Astrocyte of the cerebellum (primary cell): ENCODE measurements at regions not wholly inside any gene's neighbourhood (a gene's known extent, or its start where the extent isn't known, plus 50 kb on each side); places are given as distances from the start of the nearest gene placed in this dataset.
"Not testable (repeated sequence)": the region's sequence is repeated elsewhere in the genome, so short reads cannot be mapped to it uniquely, and the experiment has no call there.

ENCODE experiments used
- DNase-seq: peaks from one replicate; pipeline ENCODE4 v3.0.0-alpha.2; 2011; ENCODE audit warnings: low read depth
- H3K4me3 ChIP-seq: 2 replicates; pipeline ENCODE4 v1.5.1; 2011; ENCODE audit warnings: mild to moderate bottlenecking, low read depth, low read length, moderate library complexity
- in situ Hi-C: cut with HindIII; loops from 2 replicates; pipeline ENCODE4 v1.10.0; 2017; ENCODE audit warnings: low sequenced_read_pairs
- TF ChIP-seq, protein P1 (sequence below): IDR thresholded peaks from 2 replicates; pipeline ENCODE4 v1.5.1; 2012; ENCODE audit warnings: low read length, low read depth, moderate library complexity, mild to moderate bottlenecking; ENCODE audit errors: missing control alignments

DNA sequence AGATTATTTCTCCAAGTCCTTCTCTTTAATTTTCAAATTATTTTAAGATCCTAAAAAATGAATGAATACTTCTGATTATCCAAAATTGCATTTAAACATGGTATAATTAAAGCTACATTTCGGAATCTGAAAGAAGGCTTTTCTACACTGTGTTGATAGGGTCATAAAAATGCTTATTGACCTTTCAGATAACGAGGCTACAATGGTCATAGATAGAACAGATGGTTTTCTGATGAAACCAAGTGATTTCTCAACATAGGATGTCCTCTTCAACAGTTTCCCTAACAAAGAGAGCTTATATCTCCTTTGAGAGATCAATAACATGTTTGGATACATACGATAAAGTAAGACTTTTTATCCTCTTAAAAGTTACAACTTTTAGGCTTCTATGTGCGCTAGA, 201.1 kb downstream of the PTH2R start:
- no peak overlapping the region for H3K4me3 ChIP-seq
- TF ChIP-seq, protein P1, sequence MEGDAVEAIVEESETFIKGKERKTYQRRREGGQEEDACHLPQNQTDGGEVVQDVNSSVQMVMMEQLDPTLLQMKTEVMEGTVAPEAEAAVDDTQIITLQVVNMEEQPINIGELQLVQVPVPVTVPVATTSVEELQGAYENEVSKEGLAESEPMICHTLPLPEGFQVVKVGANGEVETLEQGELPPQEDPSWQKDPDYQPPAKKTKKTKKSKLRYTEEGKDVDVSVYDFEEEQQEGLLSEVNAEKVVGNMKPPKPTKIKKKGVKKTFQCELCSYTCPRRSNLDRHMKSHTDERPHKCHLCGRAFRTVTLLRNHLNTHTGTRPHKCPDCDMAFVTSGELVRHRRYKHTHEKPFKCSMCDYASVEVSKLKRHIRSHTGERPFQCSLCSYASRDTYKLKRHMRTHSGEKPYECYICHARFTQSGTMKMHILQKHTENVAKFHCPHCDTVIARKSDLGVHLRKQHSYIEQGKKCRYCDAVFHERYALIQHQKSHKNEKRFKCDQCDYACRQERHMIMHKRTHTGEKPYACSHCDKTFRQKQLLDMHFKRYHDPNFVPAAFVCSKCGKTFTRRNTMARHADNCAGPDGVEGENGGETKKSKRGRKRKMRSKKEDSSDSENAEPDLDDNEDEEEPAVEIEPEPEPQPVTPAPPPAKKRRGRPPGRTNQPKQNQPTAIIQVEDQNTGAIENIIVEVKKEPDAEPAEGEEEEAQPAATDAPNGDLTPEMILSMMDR: no peak
- in situ Hi-C loops: no loop called here
- no peak for DNase-seq

DNA sequence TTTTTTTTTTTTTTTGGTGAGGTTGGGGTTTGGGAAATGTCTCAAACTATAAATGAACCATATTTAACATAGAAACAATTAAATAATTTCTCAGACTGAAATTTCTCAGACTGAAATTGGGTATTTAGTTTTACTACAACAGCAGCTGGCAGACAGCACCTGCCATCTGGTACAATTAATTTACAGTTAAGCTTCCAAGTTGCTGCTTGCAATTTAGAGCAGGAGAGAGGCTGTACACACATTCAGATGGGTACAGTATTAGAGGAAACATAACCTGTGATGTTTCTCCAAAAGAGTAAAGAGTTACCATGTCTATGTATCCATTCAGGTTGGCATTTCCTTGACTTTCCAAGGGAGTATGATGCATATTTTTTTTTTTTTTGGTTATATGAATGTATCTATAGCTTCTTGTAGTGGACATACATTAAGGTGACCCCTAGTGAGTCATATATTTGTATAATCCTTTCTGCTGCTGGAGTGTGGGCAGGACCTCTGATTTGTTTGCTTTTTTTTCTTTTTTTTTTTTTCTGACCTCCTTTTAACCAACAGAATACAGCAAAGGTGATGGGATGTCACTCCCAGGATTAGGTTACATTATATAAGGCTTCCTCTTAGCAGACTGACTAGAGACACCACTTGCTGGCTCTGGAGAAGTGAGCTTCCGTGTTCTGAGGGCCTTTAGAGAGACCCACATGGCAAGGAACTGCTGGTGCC, 201.7 kb downstream of the PTH2R start:
- no peak for DNase-seq
- in situ Hi-C loops: no loop called here

DNA sequence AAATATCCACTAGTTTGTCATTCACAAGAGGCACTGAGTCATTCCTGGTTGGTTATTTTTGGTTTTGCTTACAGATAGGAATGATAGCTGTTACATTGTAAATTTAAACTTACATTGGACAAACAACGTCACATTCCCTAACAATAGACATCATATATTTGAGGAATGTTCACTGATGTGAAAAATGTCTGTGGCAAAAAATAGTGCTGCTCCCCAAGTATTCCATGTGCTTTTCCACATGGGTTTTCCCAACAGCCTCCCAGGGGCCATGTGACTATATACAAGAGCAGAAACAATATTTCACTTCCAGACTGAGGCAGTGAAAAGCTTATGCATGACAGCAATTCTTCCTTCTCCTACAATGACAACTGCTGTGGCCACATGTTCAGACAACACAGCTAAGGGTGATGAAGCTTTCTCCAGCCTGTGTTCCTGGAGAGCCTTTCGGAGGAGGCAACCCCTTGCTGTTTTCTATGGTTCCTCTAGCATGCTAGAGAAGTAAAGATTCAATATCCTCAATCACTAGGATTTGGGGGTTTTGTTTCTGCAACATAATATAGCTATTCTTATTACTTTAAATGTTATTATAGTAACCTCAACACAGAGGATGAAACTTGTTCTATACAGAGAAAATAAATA, 202.7 kb downstream of the PTH2R start:
- TF ChIP-seq, protein P1: no peak
- no peak for DNase-seq
- no peak overlapping the region for H3K4me3 ChIP-seq
- in situ Hi-C loops: no loop called here

More for the DNA sequence above, 201.7 kb downstream of the PTH2R start:
- H3K4me3 ChIP-seq: no peak overlapping the region
- TF ChIP-seq, protein P1: no peak

DNA sequence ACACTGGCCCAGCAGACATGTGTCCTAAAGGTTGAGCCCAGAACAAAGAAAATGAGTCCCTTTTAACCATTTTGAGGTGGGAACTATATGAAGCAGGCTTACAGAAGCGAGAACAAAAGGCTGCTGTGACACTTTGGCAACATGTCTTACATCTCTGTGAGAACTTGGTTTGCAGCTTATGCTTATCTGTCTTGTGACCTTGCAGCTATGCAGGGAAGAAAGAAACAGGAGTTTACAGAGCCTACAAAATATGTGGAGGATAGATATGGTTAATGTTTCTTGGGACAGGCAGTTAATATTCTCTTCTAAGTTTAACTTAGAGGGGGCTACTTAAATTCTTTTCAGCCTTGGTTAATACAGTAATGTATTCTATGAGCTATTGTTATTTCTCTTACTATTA, 209.1 kb downstream of the PTH2R start:
- DNase-seq, H3K4me3 ChIP-seq, in situ Hi-C loops: not testable (repeated sequence)

DNA sequence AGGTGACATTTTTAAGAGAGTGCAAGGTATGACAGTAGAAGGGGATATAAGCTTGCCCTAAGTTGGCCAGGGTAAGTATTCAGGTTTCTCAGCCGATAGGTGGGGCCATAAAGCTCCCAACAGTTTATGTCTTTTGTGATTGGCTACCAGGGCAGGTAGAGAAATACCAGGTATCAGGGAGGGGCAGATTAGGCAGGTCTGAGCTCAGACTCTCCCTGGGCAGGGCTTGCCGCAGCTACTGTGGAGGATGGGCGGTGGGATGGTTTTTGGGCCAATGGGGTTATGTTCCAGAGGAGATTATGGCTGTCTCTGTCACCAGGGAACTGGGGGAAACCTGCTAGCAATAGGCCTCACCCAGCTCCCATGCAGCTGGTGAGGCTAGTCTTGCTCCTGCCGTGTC, 211.6 kb downstream of the PTH2R start:
- in situ Hi-C loops: no loop called here
- TF ChIP-seq, protein P1: no peak

DNA sequence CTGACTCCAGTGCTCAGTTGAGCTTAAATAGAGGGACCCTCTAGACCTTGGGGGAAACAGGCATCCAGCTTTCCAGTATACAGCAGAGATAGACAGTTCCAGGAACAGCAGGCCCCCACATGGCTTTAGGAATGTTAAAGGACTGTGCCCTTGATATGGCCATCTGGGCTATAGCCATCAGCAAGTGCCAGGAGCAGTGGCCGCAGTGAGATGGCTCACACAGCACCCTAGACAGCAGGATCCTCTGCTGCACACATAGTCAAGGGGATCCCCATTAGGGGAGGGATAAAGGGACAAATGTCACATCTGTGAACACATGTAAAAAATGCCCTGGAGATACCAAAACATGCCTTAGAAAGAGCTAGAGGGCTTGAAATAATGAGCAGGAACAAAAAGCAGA, 213.4 kb downstream of the PTH2R start:
- in situ Hi-C loops: no loop called here

More for the DNA sequence above, 211.6 kb downstream of the PTH2R start:
- DNase-seq: no peak
- no peak overlapping the region for H3K4me3 ChIP-seq

DNA sequence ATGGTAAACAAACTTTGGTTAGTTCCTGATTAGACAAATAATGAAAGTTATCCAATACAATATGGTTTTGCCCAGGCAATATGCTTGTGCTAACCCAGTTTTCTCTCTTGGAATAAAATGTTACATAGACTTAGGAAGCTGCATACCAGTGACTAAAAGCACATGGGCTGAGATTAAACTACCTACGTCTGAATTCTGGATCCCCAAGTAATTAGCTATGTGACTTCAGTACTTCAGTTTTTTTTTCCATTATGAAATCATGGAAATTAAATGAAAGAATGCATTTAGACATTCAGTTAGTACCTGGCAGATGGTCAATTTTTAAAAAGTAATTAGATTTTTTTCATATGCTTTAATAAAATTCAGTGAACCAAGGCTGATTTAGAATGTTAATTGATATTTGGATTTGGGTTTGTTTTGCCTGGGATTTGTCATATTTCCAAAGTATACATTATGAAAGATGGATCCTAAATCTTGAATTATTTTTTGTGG, 213.9 kb downstream of the PTH2R start:
- TF ChIP-seq, protein P1: no peak
- in situ Hi-C loops: no loop called here
- DNase-seq: no peak
- H3K4me3 ChIP-seq: no peak overlapping the region

More for the DNA sequence above, 213.4 kb downstream of the PTH2R start:
- no peak overlapping the region for H3K4me3 ChIP-seq
- no peak for DNase-seq
- TF ChIP-seq, protein P1: no peak
